ENCODE measurements at regions not wholly inside any gene's neighbourhood (a gene's known extent, or its start where the extent isn't known, plus 50 kb on each side); places are given as distances from the start of the nearest gene placed in this dataset.
"Not testable (repeated sequence)": the region's sequence is repeated elsewhere in the genome, so short reads cannot be mapped to it uniquely, and the experiment has no call there.

DNA sequence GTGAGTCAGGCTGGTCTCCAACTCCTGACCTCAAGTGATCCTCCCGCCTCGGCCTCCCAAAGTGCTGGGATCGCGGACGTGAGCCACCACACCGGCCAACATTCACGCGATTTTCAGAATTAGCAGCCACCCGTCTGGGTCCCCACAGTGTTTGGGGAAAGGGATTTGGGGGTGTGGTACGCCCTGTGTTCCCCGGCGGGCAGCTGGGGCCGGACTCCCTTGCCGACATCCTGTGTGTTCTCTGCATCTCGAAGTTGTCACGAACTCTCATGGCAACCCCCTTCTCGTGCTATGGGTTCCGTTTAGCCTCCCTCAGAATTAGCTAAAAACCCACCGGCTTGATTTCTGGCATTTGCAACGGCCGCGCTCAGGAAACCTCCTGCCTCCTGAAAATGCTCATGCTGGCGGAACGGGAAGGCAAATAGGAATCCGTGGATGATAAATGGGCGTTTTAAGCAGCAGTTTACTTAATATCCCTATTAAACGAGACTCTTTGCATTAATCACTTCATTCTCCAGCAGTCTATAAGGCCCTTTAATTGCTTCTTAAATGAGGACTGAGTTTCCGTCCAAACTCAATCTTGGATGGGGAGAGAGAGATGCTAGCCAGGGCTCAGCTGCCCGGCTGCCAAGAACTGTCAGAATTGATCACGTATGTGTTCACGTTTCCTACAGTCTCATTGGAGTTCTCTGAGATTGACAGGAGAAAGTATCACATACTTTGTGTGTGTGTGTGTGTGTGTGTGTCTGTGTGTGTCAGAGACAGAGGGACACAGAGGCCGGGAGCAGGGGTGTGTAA is 78.9 kb upstream of the PPP2R3B start:
- TF ChIP-seq SUZ12 (IDR thresholded peaks at IDR 0.05; ENCODE audit: extremely low read depth, insufficient read depth, insufficient read length) (no peak), YY1 (IDR thresholded peaks at IDR 0.05; ENCODE audit: insufficient read depth, insufficient read length) (no peak), ZNF274 (IDR thresholded peaks at IDR 0.05; ENCODE audit: low read depth, low read length) (no peak)
- Histone ChIP-seq H3K27me3 (ENCODE audit: insufficient read depth, insufficient read length) (no peaks in the 10 kb centered on the region), H3K9me3 (ENCODE audit: insufficient read depth, low read length) (peaks cover 5% of the 10 kb centered on the region; the same call in 1 of the 2 replicates), H3K4me1 (ENCODE audit: insufficient read depth, insufficient read length) (no peaks in the 10 kb centered on the region), H3K4me3 (ENCODE audit: insufficient read length, low read depth) (no peak overlapping the region), H3K9ac (ENCODE audit: insufficient read length, low read depth) (no peak overlapping the region), H3K36me3 (ENCODE audit: insufficient read depth, insufficient read length, low read length) (no peaks in the 10 kb centered on the region)
- no peak for DNase-seq (ENCODE audit: low read depth, low spot score)

- not testable (repeated sequence) for H3K4me3 ChIP-seq (ENCODE audit: insufficient read length, low read depth); H3K4me1 ChIP-seq (ENCODE audit: insufficient read depth, insufficient read length); H3K36me3 ChIP-seq (ENCODE audit: insufficient read depth, insufficient read length, low read length); H3K9ac ChIP-seq (ENCODE audit: insufficient read length, low read depth); H3K9me3 ChIP-seq (ENCODE audit: insufficient read depth, low read length); DNase-seq (ENCODE audit: low read depth, low spot score); H3K27me3 ChIP-seq (ENCODE audit: insufficient read depth, insufficient read length)
Measured at GRCh38 chrX:466836-467235, 80.1 kb upstream of the PPP2R3B start.

DNA sequence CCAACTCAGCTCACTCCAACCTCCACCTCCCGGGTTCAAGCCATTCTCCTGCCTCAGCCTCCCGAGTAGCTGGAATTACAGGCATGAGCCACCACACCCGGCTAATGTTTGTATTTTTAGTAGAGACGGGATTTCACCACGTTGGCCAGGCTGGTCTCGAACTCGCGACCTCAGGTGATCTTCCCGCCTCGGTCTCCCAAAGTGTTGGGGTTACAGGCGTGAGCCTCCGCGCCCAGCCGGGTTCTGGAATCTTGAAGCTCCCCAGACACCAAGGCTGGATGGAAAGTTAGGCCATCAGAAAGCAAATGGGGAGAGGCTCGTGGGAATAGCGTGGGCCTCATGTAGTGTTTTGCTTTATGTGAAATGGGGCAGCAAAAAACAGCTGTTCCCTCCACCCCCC is 81.0 kb upstream of the PPP2R3B start:
- not testable (repeated sequence) for H3K36me3 ChIP-seq (ENCODE audit: insufficient read depth, insufficient read length, low read length); H3K9ac ChIP-seq (ENCODE audit: insufficient read length, low read depth); DNase-seq (ENCODE audit: low read depth, low spot score); H3K4me1 ChIP-seq (ENCODE audit: insufficient read depth, insufficient read length); H3K4me3 ChIP-seq (ENCODE audit: insufficient read length, low read depth); H3K9me3 ChIP-seq (ENCODE audit: insufficient read depth, low read length); H3K27me3 ChIP-seq (ENCODE audit: insufficient read depth, insufficient read length)

- Histone ChIP-seq H3K9ac (ENCODE audit: insufficient read length, low read depth) (no peak overlapping the region), H3K4me1 (ENCODE audit: insufficient read depth, insufficient read length) (no peaks in the 10 kb centered on the region), H3K27me3 (ENCODE audit: insufficient read depth, insufficient read length) (no peaks in the 10 kb centered on the region), H3K4me3 (ENCODE audit: insufficient read length, low read depth) (no peak overlapping the region), H3K36me3 (ENCODE audit: insufficient read depth, insufficient read length, low read length) (no peaks in the 10 kb centered on the region), H3K9me3 (ENCODE audit: insufficient read depth, low read length) (peaks cover 5% of the 10 kb centered on the region; the same call in 1 of the 2 replicates)
- DNase-seq (ENCODE audit: low read depth, low spot score): no peak
- no peak for TF ChIP-seq ZNF274 (IDR thresholded peaks at IDR 0.05; ENCODE audit: low read depth, low read length)
- no peak for TF ChIP-seq YY1 (IDR thresholded peaks at IDR 0.05; ENCODE audit: insufficient read depth, insufficient read length)
- TF ChIP-seq SUZ12 (IDR thresholded peaks at IDR 0.05; ENCODE audit: extremely low read depth, insufficient read depth, insufficient read length): no peak
Measured at GRCh38 chrX:468979-469378, 82.3 kb upstream of the PPP2R3B start.

DNA sequence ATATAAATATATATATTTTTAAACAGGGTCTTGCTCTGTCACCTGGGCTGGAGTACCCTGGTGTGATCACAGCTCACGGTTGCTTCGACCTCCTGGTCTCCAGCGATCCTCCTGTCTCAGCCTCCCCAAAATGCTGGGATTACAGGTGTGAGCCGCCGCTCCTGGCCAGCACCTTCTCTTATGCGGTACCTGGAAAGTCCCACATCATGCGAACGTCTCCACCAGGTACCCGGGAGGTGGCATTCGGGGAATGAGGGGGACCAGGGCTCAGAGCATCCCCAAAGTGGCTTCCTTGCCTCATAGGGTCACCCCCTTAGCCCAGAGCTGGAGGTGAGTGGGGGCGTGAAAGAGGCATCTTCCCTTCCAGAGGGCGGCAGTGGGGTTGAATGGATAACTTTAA is 84.0 kb upstream of the PPP2R3B start:
- Histone ChIP-seq H3K36me3 (ENCODE audit: insufficient read depth, insufficient read length, low read length) (no peaks in the 10 kb centered on the region), H3K9me3 (ENCODE audit: insufficient read depth, low read length) (peaks cover 11% of the 10 kb centered on the region; the same call in 1 of the 2 replicates), H3K27me3 (ENCODE audit: insufficient read depth, insufficient read length) (no peaks in the 10 kb centered on the region), H3K4me1 (ENCODE audit: insufficient read depth, insufficient read length) (no peaks in the 10 kb centered on the region), H3K4me3 (ENCODE audit: insufficient read length, low read depth) (no peak overlapping the region), H3K9ac (ENCODE audit: insufficient read length, low read depth) (no peak overlapping the region)
- no peak for TF ChIP-seq SUZ12 (IDR thresholded peaks at IDR 0.05; ENCODE audit: extremely low read depth, insufficient read depth, insufficient read length)
- TF ChIP-seq YY1 (IDR thresholded peaks at IDR 0.05; ENCODE audit: insufficient read depth, insufficient read length): no peak
- TF ChIP-seq ZNF274 (IDR thresholded peaks at IDR 0.05; ENCODE audit: low read depth, low read length): no peak
- DNase-seq (ENCODE audit: low read depth, low spot score): no peak

DNA sequence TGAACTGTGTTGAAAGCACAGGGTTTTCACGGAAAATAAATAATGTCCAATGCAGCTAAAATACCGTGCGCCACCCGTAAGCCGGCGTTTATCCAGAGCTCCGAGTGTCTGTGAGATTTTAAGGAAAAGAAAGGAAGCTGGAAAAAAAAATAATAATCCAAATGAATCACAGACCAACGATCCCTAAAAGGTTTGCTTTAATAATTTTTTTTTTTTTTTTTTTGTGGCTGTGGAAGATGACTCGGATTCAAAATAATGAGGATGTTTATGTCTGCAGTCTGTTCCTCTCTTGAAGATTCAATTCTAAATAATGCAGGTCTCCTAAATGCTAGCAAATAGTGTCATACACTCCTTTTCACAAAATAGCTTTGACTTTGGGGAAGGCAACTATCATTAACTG is 84.6 kb upstream of the PPP2R3B start:
- TF ChIP-seq ZNF274 (IDR thresholded peaks at IDR 0.05; ENCODE audit: low read depth, low read length): no peak
- TF ChIP-seq SUZ12 (IDR thresholded peaks at IDR 0.05; ENCODE audit: extremely low read depth, insufficient read depth, insufficient read length): no peak
- no peak for TF ChIP-seq YY1 (IDR thresholded peaks at IDR 0.05; ENCODE audit: insufficient read depth, insufficient read length)

GRCh38 chrX:472275-472674 is 85.6 kb upstream of the PPP2R3B start:
- H3K27me3 ChIP-seq (ENCODE audit: insufficient read depth, insufficient read length); H3K9ac ChIP-seq (ENCODE audit: insufficient read length, low read depth); H3K36me3 ChIP-seq (ENCODE audit: insufficient read depth, insufficient read length, low read length); H3K4me3 ChIP-seq (ENCODE audit: insufficient read length, low read depth); H3K4me1 ChIP-seq (ENCODE audit: insufficient read depth, insufficient read length); DNase-seq (ENCODE audit: low read depth, low spot score): not testable (repeated sequence)
- peaks cover 26% of the 10 kb centered on the region; the same call in 1 of the 2 replicates for H3K9me3 ChIP-seq (ENCODE audit: insufficient read depth, low read length)

More for the DNA sequence above, 84.6 kb upstream of the PPP2R3B start:
- DNase-seq (ENCODE audit: low read depth, low spot score): no peak
- H3K36me3 ChIP-seq (ENCODE audit: insufficient read depth, insufficient read length, low read length): no peaks in the 10 kb centered on the region
- peaks cover 17% of the 10 kb centered on the region; the same call in 1 of the 2 replicates for H3K9me3 ChIP-seq (ENCODE audit: insufficient read depth, low read length)
- no peak overlapping the region for H3K4me3 ChIP-seq (ENCODE audit: insufficient read length, low read depth)
- H3K4me1 ChIP-seq (ENCODE audit: insufficient read depth, insufficient read length): no peaks in the 10 kb centered on the region
- H3K27me3 ChIP-seq (ENCODE audit: insufficient read depth, insufficient read length): no peaks in the 10 kb centered on the region
- H3K9ac ChIP-seq (ENCODE audit: insufficient read length, low read depth): no peak overlapping the region

All from NT2/D1 (cell line).